Right atrium auricular region (tissue), 2 donors: ENCODE measurements at regions not wholly inside any gene's neighbourhood (a gene's known extent, or its start where the extent isn't known, plus 50 kb on each side); places are given as distances from the start of the nearest gene placed in this dataset.

Experiments
- DNase-seq: peaks from one replicate; pipeline ENCODE4 v3.0.0-alpha.2; 2019; ENCODE audit warnings: low spot score
- H3K27ac ChIP-seq, 2 donors: fragments of 200-600 bp; sonication (generic); 1 replicate in 1 of 2; 2 replicates in 1 of 2; pipeline ENCODE4 v1.5.1; 2016 to 2019
- H3K27me3 ChIP-seq, 2 donors: fragments of 200-600 bp; sonication (generic); one replicate each; pipeline versions ENCODE4 v1.5.1 to v1.6.0; 2017 to 2019
- H3K36me3 ChIP-seq: fragments of 200-600 bp; sonication (generic); one replicate; pipeline ENCODE4 v1.5.1; 2016
- H3K4me1 ChIP-seq, 2 donors: fragments of 200-600 bp; sonication (generic); one replicate each; pipeline versions ENCODE4 v1.5.1 to v1.6.0; 2017 to 2019
- H3K4me3 ChIP-seq, 2 donors: fragments of 200-600 bp; sonication (generic); 1 replicate in 1 of 2; 2 replicates in 1 of 2; pipeline ENCODE4 v1.5.1; 2017 to 2019; ENCODE audit warnings: mild to moderate bottlenecking in 1 of 2, moderate library complexity in 1 of 2
- H3K9me3 ChIP-seq, 2 donors: fragments of 200-600 bp; sonication (generic); one replicate each; pipeline ENCODE4 v1.5.1; 2019
- CTCF ChIP-seq, 2 donors: fragments of 200-600 bp; sonication (generic); IDR thresholded peaks; one replicate each; pipeline ENCODE4 v1.5.1; 2019; ENCODE audit warnings: antibody characterized with exemption in 2 of 2

- Histone ChIP-seq H3K36me3 (no peaks in the 10 kb centered on the region), H3K27me3 (no peaks in the 10 kb centered on the region), H3K27ac (no peak overlapping the region), H3K9me3 (no peaks in the 10 kb centered on the region), H3K4me1 (no peaks in the 10 kb centered on the region), H3K4me3 (no peak overlapping the region)
- DNase-seq = no peak
- no peak for TF ChIP-seq CTCF (IDR thresholded peaks at IDR 0.05)
These were observed 111.5 kb upstream of the ATP6AP2 start for GRCh38 chrX:40469316-40469715.

- H3K27me3 ChIP-seq = no peaks in the 10 kb centered on the region
- TF ChIP-seq CTCF (IDR thresholded peaks at IDR 0.05) = peak in 1 of 2 donors; percentile 55
- no peak overlapping the region for H3K4me3 ChIP-seq
- no peaks in the 10 kb centered on the region for H3K4me1 ChIP-seq
- H3K36me3 ChIP-seq = no peaks in the 10 kb centered on the region
- no peak overlapping the region for H3K27ac ChIP-seq
- no peaks in the 10 kb centered on the region for H3K9me3 ChIP-seq
- DNase-seq = peak; percentile 66
These were observed 112.5 kb upstream of the ATP6AP2 start for GRCh38 chrX:40468033-40468846.

DNA sequence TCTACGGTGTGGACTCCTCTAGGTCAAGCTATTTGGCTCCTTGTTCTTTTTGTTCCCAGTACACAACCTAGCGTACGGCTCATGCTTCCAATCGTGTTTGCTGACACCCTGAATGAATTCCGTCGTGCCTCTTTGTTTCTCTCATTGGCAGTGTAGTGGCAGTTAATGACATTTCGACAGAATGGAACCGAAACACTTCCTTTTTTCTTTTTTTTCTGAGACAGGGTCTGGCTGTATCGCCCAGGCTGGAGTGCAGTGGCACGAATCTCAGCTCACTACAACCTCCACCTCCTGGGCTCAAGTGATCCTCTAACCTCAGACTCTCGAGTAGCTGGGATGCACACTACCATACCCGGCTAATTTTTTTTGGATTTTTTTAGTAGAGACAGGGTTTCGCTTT lies 113.3 kb upstream of the ATP6AP2 start:
- Histone ChIP-seq H3K36me3 (no peaks in the 10 kb centered on the region), H3K9me3 (no peaks in the 10 kb centered on the region), H3K27ac (no peak overlapping the region), H3K4me1 (no peaks in the 10 kb centered on the region), H3K27me3 (no peaks in the 10 kb centered on the region), H3K4me3 (no peak overlapping the region)
- no peak for TF ChIP-seq CTCF (IDR thresholded peaks at IDR 0.05)
- DNase-seq = no peak

GRCh38 chrX:40465735-40466551 lies 114.8 kb upstream of the ATP6AP2 start:
- H3K27ac ChIP-seq = no peak overlapping the region
- H3K27me3 ChIP-seq = no peaks in the 10 kb centered on the region
- TF ChIP-seq CTCF (IDR thresholded peaks at IDR 0.05) = no peak
- H3K4me3 ChIP-seq = no peak overlapping the region
- no peaks in the 10 kb centered on the region for H3K4me1 ChIP-seq
- H3K36me3 ChIP-seq = no peaks in the 10 kb centered on the region
- DNase-seq = no peak
- no peaks in the 10 kb centered on the region for H3K9me3 ChIP-seq

- Histone ChIP-seq H3K27me3 (no peaks in the 10 kb centered on the region), H3K9me3 (no peaks in the 10 kb centered on the region), H3K36me3 (no peaks in the 10 kb centered on the region), H3K4me3 (no peak overlapping the region), H3K27ac (no peak overlapping the region), H3K4me1 (no peaks in the 10 kb centered on the region)
- DNase-seq = no peak
- no peak for TF ChIP-seq CTCF (IDR thresholded peaks at IDR 0.05)
These were observed 118.0 kb upstream of the ATP6AP2 start for GRCh38 chrX:40462795-40463194.
